Stomach (tissue), 4 donors: ENCODE measurements at regions not wholly inside any gene's neighbourhood (a gene's known extent, or its start where the extent isn't known, plus 50 kb on each side); places are given as distances from the start of the nearest gene placed in this dataset.

Source experiments
- CTCF ChIP-seq, 7 experiments: fragments of 450-650 bp in 4 of 7; fragments of 200-600 bp in 3 of 7; sonication (generic) in 3 of 7; IDR thresholded peaks; one replicate each; pipeline ENCODE4 v1.5.1; 2016 to 2019; ENCODE audit warnings: antibody characterized with exemption in 7 of 7, control low read depth in 2 of 7, mild to moderate bottlenecking in 1 of 7
- EP300 ChIP-seq: sonication (generic); formaldehyde crosslinking; IDR thresholded peaks from one replicate; pipeline ENCODE4 v1.6.1; 2017; ENCODE audit warnings: antibody characterized with exemption
- POLR2A ChIP-seq, 4 donors: fragments of 450-650 bp; IDR thresholded peaks; one replicate each; pipeline ENCODE4 v1.6.1; 2016; ENCODE audit warnings: antibody characterized with exemption in 4 of 4, control low read depth in 2 of 4, mild to moderate bottlenecking in 1 of 4, moderate library complexity in 1 of 4

DNA sequence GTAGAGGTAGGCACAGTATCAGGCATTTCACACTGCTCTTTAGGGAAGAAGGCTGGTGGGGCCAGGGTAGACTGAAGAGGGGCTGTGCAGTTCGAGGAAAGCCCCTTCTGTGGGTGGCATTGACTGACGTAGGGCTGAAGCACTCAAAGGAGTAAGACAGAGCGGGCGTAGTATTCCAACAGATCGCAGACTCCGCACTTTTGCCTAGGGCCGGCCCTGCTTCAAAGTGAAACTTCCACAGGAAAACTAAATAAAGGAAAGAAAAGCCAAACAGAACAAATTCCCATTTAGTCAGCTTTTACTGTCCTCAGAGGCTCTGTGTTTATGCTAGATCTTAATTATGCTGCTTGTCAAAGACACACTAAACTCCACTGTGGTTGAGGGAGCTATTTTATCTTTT lies 493.0 kb upstream of the WWC1 start:
- TF ChIP-seq CTCF (IDR thresholded peaks at IDR 0.05) (no peak), POLR2A (IDR thresholded peaks at IDR 0.05) (no peak), EP300 (no peak)
